T-helper 1 cell treated with Interleukin-12 subunit alpha and Interleukin-12 subunit beta and Interleukin-4 antibody, amounts not matched to agents 30 ng/mL and 1 ng/mL, for 36 hours (primary cell): ENCODE measurements at regions not wholly inside any gene's neighbourhood (a gene's known extent, or its start where the extent isn't known, plus 50 kb on each side); places are given as distances from the start of the nearest gene placed in this dataset.

Experiments used
- intact Hi-C: fragments of 100-400 bp; cut with micrococcal nuclease; formaldehyde crosslinking; loops from one replicate; pipeline ENCODE4 v1.15.1; 2024

GRCh38 chr12:28817524-28817923 is 331.6 kb upstream of the FAR2 start:
- intact Hi-C loops: no loop called here

GRCh38 chr12:28824193-28824846 is 324.8 kb upstream of the FAR2 start:
- intact Hi-C loops: no loop called here

- intact Hi-C loops: no loop called here
Measured at GRCh38 chr12:28824849-28825248, 324.2 kb upstream of the FAR2 start.

- intact Hi-C loops: no loop called here
Measured at GRCh38 chr12:28826766-28827165, 322.3 kb upstream of the FAR2 start.

DNA sequence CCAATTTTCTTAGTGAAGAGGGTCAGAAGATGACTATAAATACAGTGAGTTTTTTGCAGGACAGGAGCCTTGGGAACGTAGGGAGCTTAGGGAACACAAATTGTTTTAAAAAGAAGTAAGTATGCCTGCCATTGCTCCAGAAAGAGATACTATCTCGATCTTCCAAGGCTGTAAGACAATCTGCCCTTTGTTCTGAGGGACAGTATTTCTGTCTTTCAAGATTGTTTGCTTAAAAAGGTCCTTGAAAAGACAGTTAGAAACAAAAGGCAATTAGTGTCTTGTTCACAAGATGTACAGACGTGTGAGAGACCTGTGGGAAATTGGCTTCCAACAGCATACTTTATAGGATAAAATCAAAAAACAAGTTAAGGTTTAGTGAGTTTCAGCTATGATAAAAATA is 321.2 kb upstream of the FAR2 start:
- intact Hi-C loops: no loop called here

DNA sequence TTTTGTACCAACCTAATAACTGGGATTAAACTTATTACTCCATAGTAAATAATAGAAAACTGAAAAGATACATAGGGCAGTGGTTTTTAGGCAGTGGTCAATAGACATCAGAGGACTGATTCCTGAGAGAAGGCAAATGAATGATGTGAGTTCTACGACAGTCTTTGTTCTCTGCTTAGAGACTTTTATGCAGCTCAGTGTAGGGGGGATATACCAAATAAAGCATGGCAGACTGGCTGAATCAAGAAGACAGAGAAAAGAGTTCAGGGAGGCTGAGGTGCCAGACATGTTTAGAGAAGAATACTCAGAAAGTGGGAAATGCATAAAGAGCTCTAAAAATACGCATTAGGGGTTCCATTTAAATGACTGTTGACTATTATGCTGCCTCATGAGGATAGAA is 320.8 kb upstream of the FAR2 start:
- intact Hi-C loops: no loop called here

DNA sequence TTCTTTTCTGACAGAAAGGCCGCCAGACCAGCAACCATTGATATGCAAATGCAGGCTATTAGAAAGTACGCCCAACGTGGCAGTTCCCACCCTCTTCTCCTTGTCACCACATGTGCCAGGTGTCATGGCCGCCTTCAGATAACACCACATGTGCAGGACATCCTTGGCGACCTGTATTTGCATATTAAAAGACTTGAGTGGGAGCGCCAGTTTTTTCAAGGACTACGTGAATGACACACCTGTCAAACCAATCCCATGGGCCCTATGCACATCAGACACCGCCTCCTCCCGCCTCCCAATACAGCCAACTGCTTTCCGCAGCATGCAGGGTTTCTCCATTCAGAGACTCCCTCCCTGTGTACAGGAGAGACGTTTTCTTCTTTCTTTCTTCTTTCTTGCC is 318.6 kb upstream of the FAR2 start:
- intact Hi-C loops: no loop called here

DNA sequence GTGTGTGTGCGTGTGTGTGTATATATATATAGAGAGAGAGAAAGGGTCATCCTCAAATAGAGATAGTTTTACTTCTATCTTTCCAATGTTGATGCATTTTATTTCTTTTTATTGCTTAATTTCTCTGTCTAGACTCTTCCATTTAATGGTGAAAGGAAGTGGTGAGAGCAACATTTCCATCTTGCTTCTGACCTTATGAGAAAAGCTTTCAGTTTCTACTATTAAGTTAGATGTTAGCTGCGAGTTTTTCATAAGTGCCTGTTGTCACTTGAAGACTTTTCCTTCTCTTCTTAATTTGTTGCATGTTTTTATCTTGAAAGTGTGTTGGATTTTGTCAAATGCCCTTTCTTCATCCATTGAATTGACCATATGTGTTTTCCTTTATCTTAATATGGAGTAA is 304.4 kb upstream of the FAR2 start:
- intact Hi-C loops: no loop called here

DNA sequence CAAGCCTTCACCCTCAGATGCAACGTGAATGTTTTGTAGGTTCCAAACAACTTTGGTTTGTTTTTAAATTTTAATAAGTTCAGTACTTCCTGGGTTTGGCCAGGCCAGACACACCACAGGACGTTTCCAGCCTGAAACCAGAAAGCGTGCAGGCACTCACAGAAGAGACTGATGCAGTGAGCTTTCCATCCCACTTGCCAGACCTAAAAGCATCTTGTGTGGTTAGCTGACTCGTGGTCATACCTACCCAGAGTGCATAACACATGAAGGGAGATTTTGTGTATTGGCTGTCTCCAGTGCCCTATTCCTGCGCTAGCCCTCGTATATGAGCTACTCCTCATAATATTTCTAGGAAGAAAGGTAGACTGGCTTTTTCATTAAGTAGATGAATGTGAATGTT is 297.3 kb upstream of the FAR2 start:
- intact Hi-C loops: no loop called here

DNA sequence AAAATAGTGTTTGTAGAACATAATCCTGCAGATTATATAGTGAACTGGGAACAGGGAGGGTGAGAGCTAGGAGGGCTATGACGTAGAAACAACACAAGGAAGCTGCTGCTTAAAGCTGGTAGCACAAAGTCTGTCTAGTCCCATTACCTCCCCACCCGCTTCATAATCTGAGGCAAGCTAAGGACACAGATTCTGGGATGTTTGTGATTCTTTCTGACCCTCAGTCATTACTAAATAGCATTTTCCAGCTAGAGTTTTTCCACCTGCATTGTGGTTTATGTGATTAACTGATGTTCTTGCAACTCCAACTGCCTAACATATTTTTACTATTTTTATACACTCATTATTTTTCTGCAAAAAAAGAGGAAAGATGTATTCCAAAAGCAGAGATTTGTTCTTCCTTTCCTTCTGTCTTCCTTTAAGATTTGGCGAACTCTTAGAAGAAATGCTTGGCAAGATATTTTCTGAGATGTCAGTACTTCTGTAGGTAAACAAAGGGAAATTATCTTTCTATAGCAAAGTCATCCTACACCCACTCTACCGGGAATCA is 293.2 kb upstream of the FAR2 start:
- intact Hi-C loops: no loop called here

- intact Hi-C loops: no loop called here
Measured at GRCh38 chr12:28857369-28857768, 291.7 kb upstream of the FAR2 start.

GRCh38 chr12:28859551-28859950 is 289.5 kb upstream of the FAR2 start:
- intact Hi-C loops: no loop called here

DNA sequence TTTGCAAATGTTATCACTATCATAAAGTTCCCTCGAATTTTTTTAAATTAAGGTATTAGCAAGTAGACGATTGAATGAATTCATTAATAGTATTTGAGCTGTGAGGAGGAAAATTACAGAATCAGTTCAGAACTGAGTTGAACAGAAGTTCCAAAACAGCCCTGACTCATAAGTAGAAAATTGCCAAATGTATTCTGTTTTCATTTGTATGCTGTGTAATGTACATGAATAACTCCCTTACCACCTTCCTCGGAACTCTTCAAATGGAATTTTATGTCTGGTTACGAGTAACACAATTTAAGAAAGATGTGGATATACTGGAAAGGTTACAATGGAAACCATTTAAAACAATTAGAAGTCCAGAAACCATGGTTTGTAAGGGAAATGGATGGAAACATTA is 283.3 kb upstream of the FAR2 start:
- intact Hi-C loops: no loop called here

- intact Hi-C loops: no loop called here
Measured at GRCh38 chr12:28866296-28866695, 282.8 kb upstream of the FAR2 start.

DNA sequence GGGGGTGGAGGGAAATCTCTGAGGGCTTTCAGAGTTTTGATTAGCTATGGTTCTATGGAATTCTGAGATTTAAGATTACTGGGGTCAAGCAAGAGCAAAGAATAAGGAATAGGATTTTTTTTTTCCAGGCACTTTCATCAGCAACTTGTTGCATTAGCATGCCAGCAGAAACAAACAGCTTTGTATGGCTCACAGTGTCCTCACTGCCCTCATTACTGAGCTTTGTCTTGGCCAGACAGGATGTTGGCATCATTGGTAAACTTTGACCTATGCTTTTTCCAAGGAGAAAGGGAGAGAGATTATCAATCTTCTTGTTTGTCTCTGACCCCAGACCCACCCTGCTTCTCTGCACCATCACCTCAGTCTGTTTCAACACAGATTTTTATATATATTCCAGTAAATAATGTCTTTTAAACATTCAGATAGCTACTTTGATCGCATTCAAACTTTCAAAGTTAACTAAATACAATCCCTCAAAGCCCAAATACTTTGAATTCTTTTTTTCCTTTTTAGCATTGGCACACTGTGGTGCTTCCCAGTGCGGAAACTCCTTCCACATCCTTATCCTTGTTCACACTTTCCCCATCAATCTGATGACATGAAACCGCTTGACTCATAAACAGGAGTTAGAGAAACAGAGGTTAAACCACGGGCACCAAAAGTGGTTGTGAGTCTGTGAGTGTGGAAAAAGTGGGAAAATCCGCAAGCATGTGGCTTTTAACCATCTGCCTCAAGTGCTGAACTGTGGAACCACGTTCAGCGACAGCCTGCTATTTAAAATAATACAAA is 282.2 kb upstream of the FAR2 start:
- intact Hi-C loops: no loop called here

DNA sequence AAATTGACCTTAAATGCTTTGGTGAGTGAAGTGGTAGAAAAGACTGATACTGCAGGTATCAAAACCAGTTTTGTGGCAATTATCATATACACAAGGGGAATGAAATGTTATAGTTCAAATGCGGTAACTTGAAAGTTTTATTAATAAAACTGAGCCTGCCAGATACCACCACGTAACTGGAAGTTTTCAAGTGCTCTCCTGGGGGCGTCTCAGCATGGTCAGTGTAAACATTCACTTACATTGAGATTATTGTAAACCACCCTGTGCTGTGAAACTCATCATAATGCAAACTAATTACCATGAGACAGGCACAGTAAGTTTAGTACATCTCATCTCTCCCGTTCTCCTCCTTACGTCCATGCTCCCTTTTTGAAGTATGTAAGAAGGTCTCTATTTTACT is 280.7 kb upstream of the FAR2 start:
- intact Hi-C loops: no loop called here

- intact Hi-C loops: no loop called here
Measured at GRCh38 chr12:28869197-28869596, 279.9 kb upstream of the FAR2 start.

DNA sequence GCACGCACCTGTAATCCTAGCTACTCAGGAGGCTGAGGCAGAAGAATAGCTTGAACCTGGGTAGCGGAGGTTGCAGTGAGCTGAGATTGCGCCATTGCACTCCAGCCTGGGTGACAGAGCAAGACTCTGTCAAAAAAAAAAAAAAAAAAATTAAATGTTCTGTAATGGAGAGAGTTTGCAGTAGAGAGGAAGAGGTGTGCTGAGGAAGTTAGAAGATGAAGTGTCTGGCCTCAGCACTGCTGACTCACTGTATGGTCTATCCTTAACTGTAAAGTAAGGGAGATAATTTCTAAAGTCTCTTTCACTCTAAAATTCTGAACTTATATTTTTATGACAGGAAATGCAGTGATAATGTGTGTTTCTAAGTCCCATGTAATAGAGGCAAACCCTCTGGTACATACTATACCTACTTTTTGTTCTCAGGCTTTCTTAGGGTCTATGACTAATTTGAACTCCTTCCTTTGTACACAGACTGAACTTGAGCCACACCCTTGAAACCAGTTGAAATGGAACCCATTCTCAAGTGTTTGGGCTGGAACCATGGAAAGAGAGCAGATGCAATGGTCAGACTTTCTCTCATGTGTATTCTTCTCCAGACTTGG is 278.1 kb upstream of the FAR2 start:
- intact Hi-C loops: loop anchor here (5.0 kb wide), 1 partner anchor 929 kb away; no protein-coding TSS in a partner anchor

DNA sequence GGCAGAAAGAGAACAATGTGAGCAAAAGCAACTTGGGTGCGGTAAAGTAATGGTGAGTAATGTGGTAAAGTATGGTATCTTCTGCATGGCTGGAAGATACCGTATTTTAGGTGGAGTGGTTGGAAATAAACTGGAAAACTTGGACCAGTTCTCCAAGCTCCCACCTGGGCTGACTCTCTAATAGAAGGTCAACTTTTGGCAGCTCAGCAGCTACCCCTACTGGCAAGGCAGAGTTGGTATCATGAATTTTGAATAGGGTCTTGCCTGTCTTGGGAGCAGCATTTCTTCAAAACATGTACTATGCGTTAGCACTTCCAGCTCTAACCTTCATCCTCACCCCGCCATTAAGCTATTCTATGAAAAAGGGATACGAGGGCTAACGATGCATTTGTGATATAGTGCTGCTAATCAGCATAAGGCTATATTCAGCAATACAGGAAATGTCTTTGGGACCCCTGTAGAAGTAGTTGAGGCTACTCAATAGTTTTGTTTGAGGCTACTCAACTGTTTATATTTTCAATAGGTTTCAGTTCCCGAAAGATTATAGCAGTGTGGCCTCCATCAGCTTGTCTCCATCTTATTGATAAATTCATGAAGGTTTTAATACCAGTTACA is 276.3 kb upstream of the FAR2 start:
- intact Hi-C loops: loop anchor here (5.0 kb wide), 1 partner anchor 930 kb away; no protein-coding TSS in a partner anchor

DNA sequence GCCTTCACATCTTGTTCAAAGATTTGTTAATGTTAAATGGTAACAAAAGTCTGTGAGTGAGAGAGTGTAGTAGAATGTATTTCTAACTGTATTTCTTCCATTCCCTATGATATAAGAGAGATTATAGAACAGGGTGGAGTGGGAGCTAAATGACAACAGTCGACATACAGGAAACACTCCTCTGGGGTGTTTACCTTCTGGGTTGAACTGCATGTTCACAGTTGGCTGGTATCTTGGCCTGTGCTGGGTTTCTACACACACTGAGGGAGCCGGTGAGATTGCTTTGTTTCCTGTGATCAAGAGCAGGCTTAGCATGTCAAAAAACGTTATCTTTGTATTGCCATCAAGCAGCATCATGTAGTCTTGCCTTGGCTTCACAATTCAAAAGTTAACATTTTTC is 274.3 kb upstream of the FAR2 start:
- intact Hi-C loops: loop anchor here (5.0 kb wide), 1 partner anchor 932 kb away; no protein-coding TSS in a partner anchor

DNA sequence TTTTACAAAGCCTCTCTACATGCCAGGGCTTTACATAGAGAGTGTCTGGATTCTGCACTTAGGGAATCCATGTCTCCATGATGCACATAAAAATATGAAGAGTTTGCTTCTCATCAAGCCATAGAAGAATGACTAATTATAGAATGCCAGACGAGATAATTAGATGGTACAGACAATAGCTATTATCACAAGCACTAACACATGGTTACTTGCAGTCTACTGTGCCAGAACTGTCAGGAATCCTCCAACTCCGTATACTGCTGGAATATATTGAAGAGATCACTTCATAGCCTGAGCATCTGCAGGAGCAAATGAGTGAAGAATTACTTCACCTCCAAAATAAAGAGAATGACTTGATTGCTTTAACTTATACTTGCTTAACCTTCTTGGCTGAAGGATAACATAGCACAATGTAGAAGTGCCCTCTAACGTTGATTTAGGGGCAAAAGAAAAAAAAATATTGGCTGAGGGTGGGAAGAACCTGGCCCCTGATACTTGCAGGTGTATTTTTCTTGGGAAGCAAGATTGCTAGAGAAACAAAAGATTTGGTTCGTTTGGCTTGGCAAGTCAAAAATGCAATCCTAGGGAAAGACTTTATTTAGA is 272.8 kb upstream of the FAR2 start:
- intact Hi-C loops: no loop called here
